ENCODE measurements at regions not wholly inside any gene's neighbourhood (a gene's known extent, or its start where the extent isn't known, plus 50 kb on each side); places are given as distances from the start of the nearest gene placed in this dataset.

GRCh38 chr15:70597056-70597603 lies 166.2 kb downstream of the UACA start:
- no peaks in the 10 kb centered on the region for H3K79me2 ChIP-seq
- H3K4me1 ChIP-seq (ENCODE audit: insufficient read depth): no peaks in the 10 kb centered on the region
- no peak overlapping the region for H3K4me3 ChIP-seq
- DNase-seq (ENCODE audit: low spot score): peak; percentile 13
- no peak overlapping the region for H3K27ac ChIP-seq
- H3K36me3 ChIP-seq (replicated peaks; ENCODE audit: insufficient read depth, low read depth): no peaks in the 10 kb centered on the region
- TF ChIP-seq, protein P1, sequence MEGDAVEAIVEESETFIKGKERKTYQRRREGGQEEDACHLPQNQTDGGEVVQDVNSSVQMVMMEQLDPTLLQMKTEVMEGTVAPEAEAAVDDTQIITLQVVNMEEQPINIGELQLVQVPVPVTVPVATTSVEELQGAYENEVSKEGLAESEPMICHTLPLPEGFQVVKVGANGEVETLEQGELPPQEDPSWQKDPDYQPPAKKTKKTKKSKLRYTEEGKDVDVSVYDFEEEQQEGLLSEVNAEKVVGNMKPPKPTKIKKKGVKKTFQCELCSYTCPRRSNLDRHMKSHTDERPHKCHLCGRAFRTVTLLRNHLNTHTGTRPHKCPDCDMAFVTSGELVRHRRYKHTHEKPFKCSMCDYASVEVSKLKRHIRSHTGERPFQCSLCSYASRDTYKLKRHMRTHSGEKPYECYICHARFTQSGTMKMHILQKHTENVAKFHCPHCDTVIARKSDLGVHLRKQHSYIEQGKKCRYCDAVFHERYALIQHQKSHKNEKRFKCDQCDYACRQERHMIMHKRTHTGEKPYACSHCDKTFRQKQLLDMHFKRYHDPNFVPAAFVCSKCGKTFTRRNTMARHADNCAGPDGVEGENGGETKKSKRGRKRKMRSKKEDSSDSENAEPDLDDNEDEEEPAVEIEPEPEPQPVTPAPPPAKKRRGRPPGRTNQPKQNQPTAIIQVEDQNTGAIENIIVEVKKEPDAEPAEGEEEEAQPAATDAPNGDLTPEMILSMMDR (IDR thresholded peaks at IDR 0.05; ENCODE audit: poor library complexity): no peak
- no peak for TF ChIP-seq EZH2 (IDR thresholded peaks at IDR 0.05; ENCODE audit: borderline replicate concordance)
- TF ChIP-seq EZH2phosphoT487 (IDR thresholded peaks at IDR 0.05; ENCODE audit: low read depth, severe bottlenecking, unreplicated experiment): no peak
- 74% methylated on average over 5 of the region's 5 CpGs for WGBS (ENCODE audit: low lambda C conversion rate, missing lambda C conversion rate)
- H4K20me1 ChIP-seq (ENCODE audit: insufficient read depth, poor library complexity, severe bottlenecking): no peaks in the 10 kb centered on the region
- no peaks in the 10 kb centered on the region for H3K9me3 ChIP-seq (ENCODE audit: low read depth)
- H3K4me2 ChIP-seq: no peak overlapping the region
- H3K27me3 ChIP-seq: no peaks in the 10 kb centered on the region
- no peaks in the 10 kb centered on the region for H3K9me2 ChIP-seq (replicated peaks; ENCODE audit: insufficient read depth)
- H2AFZ ChIP-seq: no peak overlapping the region

DNA sequence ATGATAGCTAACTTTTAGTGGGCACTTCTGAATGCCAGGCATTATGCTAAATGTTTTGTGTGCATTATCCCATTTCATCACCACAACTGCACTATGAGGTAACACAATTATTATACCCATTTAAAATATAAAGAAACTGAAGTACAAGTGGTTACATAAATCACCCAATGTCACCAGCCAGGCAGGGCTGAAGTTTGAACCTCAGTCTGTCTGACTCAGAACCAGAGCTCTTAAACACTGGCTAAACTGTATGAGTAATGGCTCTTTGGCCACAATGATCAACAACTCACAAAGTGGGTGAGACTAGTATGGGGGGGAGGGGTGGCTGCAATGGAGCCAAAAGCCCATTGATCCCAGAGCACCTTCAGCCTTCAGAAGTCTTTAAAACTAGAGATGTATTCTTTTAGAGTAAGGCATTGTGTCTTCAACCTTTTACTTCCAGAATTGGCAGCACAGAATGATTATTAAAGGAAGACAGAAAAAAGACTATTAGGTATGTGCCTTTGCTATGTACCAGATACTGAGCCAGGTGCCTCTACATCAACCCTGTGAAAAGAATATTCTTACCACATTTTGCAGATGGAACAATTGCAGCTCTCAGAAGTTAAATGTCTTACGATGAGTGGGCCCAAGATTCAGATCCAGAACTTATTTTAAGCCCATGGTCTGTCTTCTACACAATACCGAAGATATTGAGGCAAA lies 166.9 kb downstream of the UACA start:
- 98% methylated on average over 2 of the region's 2 CpGs for WGBS (ENCODE audit: low lambda C conversion rate, missing lambda C conversion rate)
- H3K4me3 ChIP-seq: no peak overlapping the region
- no peaks in the 10 kb centered on the region for H4K20me1 ChIP-seq (ENCODE audit: insufficient read depth, poor library complexity, severe bottlenecking)
- H3K4me2 ChIP-seq: no peak overlapping the region
- H3K79me2 ChIP-seq: no peaks in the 10 kb centered on the region
- no peaks in the 10 kb centered on the region for H3K27me3 ChIP-seq
- no peak overlapping the region for H3K27ac ChIP-seq
- no peaks in the 10 kb centered on the region for H3K36me3 ChIP-seq (replicated peaks; ENCODE audit: insufficient read depth, low read depth)
- H3K9me3 ChIP-seq (ENCODE audit: low read depth): no peaks in the 10 kb centered on the region
- no peaks in the 10 kb centered on the region for H3K9me2 ChIP-seq (replicated peaks; ENCODE audit: insufficient read depth)
- DNase-seq (ENCODE audit: low spot score): peak; percentile 36
- H3K4me1 ChIP-seq (ENCODE audit: insufficient read depth): no peaks in the 10 kb centered on the region
- no peak overlapping the region for H2AFZ ChIP-seq
- TF ChIP-seq EZH2 (IDR thresholded peaks at IDR 0.05; ENCODE audit: borderline replicate concordance): no peak

DNA sequence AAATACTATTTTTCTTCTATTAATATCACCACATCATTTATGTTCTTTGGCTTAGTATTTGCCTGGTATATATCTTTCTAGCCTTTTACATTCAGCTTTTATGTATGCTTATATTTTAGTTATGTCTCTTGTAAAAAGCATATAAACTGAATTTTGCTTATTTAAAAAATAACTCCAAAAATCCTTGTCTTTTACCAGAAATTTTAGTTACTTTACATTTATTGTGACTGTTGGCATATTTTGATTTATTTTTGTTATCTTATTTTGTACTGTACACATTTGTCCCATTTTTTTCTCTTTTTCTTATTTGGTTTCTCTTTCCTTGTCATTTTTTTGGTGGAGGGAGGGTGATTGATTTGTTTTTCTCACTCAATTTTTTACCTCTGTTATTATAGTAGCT lies 169.6 kb downstream of the UACA start:
- no peak for DNase-seq (ENCODE audit: low spot score)
- H3K4me1 ChIP-seq (ENCODE audit: insufficient read depth): no peaks in the 10 kb centered on the region
- H3K79me2 ChIP-seq: no peaks in the 10 kb centered on the region
- H3K4me3 ChIP-seq: no peak overlapping the region
- H3K9me2 ChIP-seq (replicated peaks; ENCODE audit: insufficient read depth): no peaks in the 10 kb centered on the region
- no peaks in the 10 kb centered on the region for H3K27me3 ChIP-seq
- no peak for TF ChIP-seq EZH2 (IDR thresholded peaks at IDR 0.05; ENCODE audit: borderline replicate concordance)
- TF ChIP-seq, protein P1 (IDR thresholded peaks at IDR 0.05; ENCODE audit: poor library complexity): no peak
- TF ChIP-seq EZH2phosphoT487 (IDR thresholded peaks at IDR 0.05; ENCODE audit: low read depth, severe bottlenecking, unreplicated experiment): no peak
- H3K4me2 ChIP-seq: no peak overlapping the region
- no peaks in the 10 kb centered on the region for H3K36me3 ChIP-seq (replicated peaks; ENCODE audit: insufficient read depth, low read depth)
- H2AFZ ChIP-seq: no peak overlapping the region
- H4K20me1 ChIP-seq (ENCODE audit: insufficient read depth, poor library complexity, severe bottlenecking): no peaks in the 10 kb centered on the region
- no peak overlapping the region for H3K27ac ChIP-seq
- no peaks in the 10 kb centered on the region for H3K9me3 ChIP-seq (ENCODE audit: low read depth)

- H4K20me1 ChIP-seq (ENCODE audit: insufficient read depth, poor library complexity, severe bottlenecking): no peaks in the 10 kb centered on the region
- no peak overlapping the region for H2AFZ ChIP-seq
- DNase-seq (ENCODE audit: low spot score): no peak
- no peak overlapping the region for H3K27ac ChIP-seq
- H3K27me3 ChIP-seq: no peaks in the 10 kb centered on the region
- H3K9me2 ChIP-seq (replicated peaks; ENCODE audit: insufficient read depth): no peaks in the 10 kb centered on the region
- H3K4me3 ChIP-seq: no peak overlapping the region
- H3K36me3 ChIP-seq (replicated peaks; ENCODE audit: insufficient read depth, low read depth): no peaks in the 10 kb centered on the region
- no peaks in the 10 kb centered on the region for H3K79me2 ChIP-seq
- H3K4me1 ChIP-seq (ENCODE audit: insufficient read depth): peaks cover 6% of the 10 kb centered on the region
- no peaks in the 10 kb centered on the region for H3K9me3 ChIP-seq (ENCODE audit: low read depth)
- H3K4me2 ChIP-seq: no peak overlapping the region
- TF ChIP-seq EZH2phosphoT487 (IDR thresholded peaks at IDR 0.05; ENCODE audit: low read depth, severe bottlenecking, unreplicated experiment) (no peak), EZH2 (IDR thresholded peaks at IDR 0.05; ENCODE audit: borderline replicate concordance) (no peak)
- TF ChIP-seq, protein P1 (IDR thresholded peaks at IDR 0.05; ENCODE audit: poor library complexity): no peak
- 66% methylated on average over 4 of the region's 4 CpGs for WGBS (ENCODE audit: low lambda C conversion rate, missing lambda C conversion rate)
These were observed 173.6 kb downstream of the UACA start for GRCh38 chr15:70589728-70590127.

Data from hepatocyte (in vitro differentiated cells).